ENCODE measurements at regions not wholly inside any gene's neighbourhood (a gene's known extent, or its start where the extent isn't known, plus 50 kb on each side); places are given as distances from the start of the nearest gene placed in this dataset.

- H3K27ac Mint-ChIP-seq: no peak overlapping the region
- peaks cover 2 to 6% of the 10 kb centered on the region in 2 donors for H3K9me3 Mint-ChIP-seq
- ATAC-seq (replicated peaks in 1 of 2): no peak
- no peak overlapping the region for H3K4me3 Mint-ChIP-seq
- no peak for DNase-seq
- H3K4me1 Mint-ChIP-seq (ENCODE audit: low read depth): no peaks in the 10 kb centered on the region
- no peaks in the 10 kb centered on the region for H3K36me3 Mint-ChIP-seq (ENCODE audit: insufficient read depth in 2 of 2)
- H3K27me3 Mint-ChIP-seq (ENCODE audit: low read depth): no peaks in the 10 kb centered on the region
Observed at GRCh38 chr14:53783256-53783655, 173.4 kb downstream of the BMP4 start.

GRCh38 chr14:53780051-53780555 is 176.5 kb downstream of the BMP4 start:
- Mint-ChIP-seq H3K9me3 (peaks cover 2 to 3% of the 10 kb centered on the region in 2 donors), H3K27ac (no peak overlapping the region), H3K27me3 (ENCODE audit: low read depth) (no peaks in the 10 kb centered on the region), H3K4me1 (ENCODE audit: low read depth) (no peaks in the 10 kb centered on the region), H3K36me3 (ENCODE audit: insufficient read depth in 2 of 2) (no peaks in the 10 kb centered on the region), H3K4me3 (no peak overlapping the region)
- ATAC-seq (replicated peaks in 1 of 2) (no peak), DNase-seq (no peak)

GRCh38 chr14:53779301-53779700 is 177.3 kb downstream of the BMP4 start:
- no peaks in the 10 kb centered on the region for H3K27me3 Mint-ChIP-seq (ENCODE audit: low read depth)
- no peak for ATAC-seq (replicated peaks in 1 of 2)
- H3K4me1 Mint-ChIP-seq (ENCODE audit: low read depth): no peaks in the 10 kb centered on the region

GRCh38 chr14:53778263-53778662 is 178.4 kb downstream of the BMP4 start:
- Mint-ChIP-seq H3K27ac (no peak overlapping the region), H3K4me3 (no peak overlapping the region), H3K9me3 (peaks cover 0 to 1% of the 10 kb centered on the region in 2 donors), H3K4me1 (ENCODE audit: low read depth) (no peaks in the 10 kb centered on the region), H3K36me3 (ENCODE audit: insufficient read depth in 2 of 2) (no peaks in the 10 kb centered on the region), H3K27me3 (ENCODE audit: low read depth) (no peaks in the 10 kb centered on the region)
- ATAC-seq (replicated peaks in 1 of 2) (no peak), DNase-seq (no peak)

More at GRCh38 chr14:53779301-53779700, 177.3 kb downstream of the BMP4 start:
- DNase-seq: no peak
- Mint-ChIP-seq H3K27ac (no peak overlapping the region), H3K4me3 (no peak overlapping the region), H3K36me3 (ENCODE audit: insufficient read depth in 2 of 2) (no peaks in the 10 kb centered on the region), H3K9me3 (peaks cover 0 to 1% of the 10 kb centered on the region in 2 donors)

GRCh38 chr14:53772936-53773335 is 183.7 kb downstream of the BMP4 start:
- ATAC-seq (replicated peaks in 1 of 2): no peak
- H3K27ac Mint-ChIP-seq: no peak overlapping the region
- no peaks in the 10 kb centered on the region for H3K4me1 Mint-ChIP-seq (ENCODE audit: low read depth)
- H3K27me3 Mint-ChIP-seq (ENCODE audit: low read depth): no peaks in the 10 kb centered on the region
- H3K9me3 Mint-ChIP-seq: peaks cover 1 to 4% of the 10 kb centered on the region in 2 donors
- H3K36me3 Mint-ChIP-seq (ENCODE audit: insufficient read depth in 2 of 2): no peaks in the 10 kb centered on the region
- H3K4me3 Mint-ChIP-seq: no peak overlapping the region
- DNase-seq: no peak

GRCh38 chr14:53767566-53767965 is 189.1 kb downstream of the BMP4 start:
- Mint-ChIP-seq H3K9me3 (peaks cover 0 to 4% of the 10 kb centered on the region in 2 donors), H3K4me3 (no peak overlapping the region), H3K27me3 (ENCODE audit: low read depth) (no peaks in the 10 kb centered on the region), H3K4me1 (ENCODE audit: low read depth) (no peaks in the 10 kb centered on the region), H3K27ac (no peak overlapping the region), H3K36me3 (ENCODE audit: insufficient read depth in 2 of 2) (no peaks in the 10 kb centered on the region)
- DNase-seq (no peak), ATAC-seq (replicated peaks in 1 of 2) (no peak)

- peaks cover 0 to 6% of the 10 kb centered on the region in 2 donors for H3K9me3 Mint-ChIP-seq
- H3K4me3 Mint-ChIP-seq: no peak overlapping the region
- H3K27ac Mint-ChIP-seq: no peak overlapping the region
- H3K27me3 Mint-ChIP-seq (ENCODE audit: low read depth): no peaks in the 10 kb centered on the region
- H3K36me3 Mint-ChIP-seq (ENCODE audit: insufficient read depth in 2 of 2): no peaks in the 10 kb centered on the region
- no peak for ATAC-seq (replicated peaks in 1 of 2)
- H3K4me1 Mint-ChIP-seq (ENCODE audit: low read depth): no peaks in the 10 kb centered on the region
- no peak for DNase-seq
Observed at GRCh38 chr14:53766601-53767000, 190.0 kb downstream of the BMP4 start.

GRCh38 chr14:53766106-53766505 is 190.5 kb downstream of the BMP4 start:
- no peaks in the 10 kb centered on the region for H3K27me3 Mint-ChIP-seq (ENCODE audit: low read depth)
- H3K4me3 Mint-ChIP-seq: no peak overlapping the region
- H3K36me3 Mint-ChIP-seq (ENCODE audit: insufficient read depth in 2 of 2): no peaks in the 10 kb centered on the region
- H3K4me1 Mint-ChIP-seq (ENCODE audit: low read depth): no peaks in the 10 kb centered on the region
- no peak overlapping the region for H3K27ac Mint-ChIP-seq
- ATAC-seq (replicated peaks in 1 of 2): no peak
- no peak for DNase-seq
- H3K9me3 Mint-ChIP-seq: peaks cover 0 to 10% of the 10 kb centered on the region in 2 donors

GRCh38 chr14:53764846-53765245 is 191.8 kb downstream of the BMP4 start:
- Mint-ChIP-seq H3K4me1 (ENCODE audit: low read depth) (no peaks in the 10 kb centered on the region), H3K27me3 (ENCODE audit: low read depth) (no peaks in the 10 kb centered on the region), H3K9me3 (peaks cover 0 to 10% of the 10 kb centered on the region in 2 donors), H3K4me3 (no peak overlapping the region), H3K36me3 (ENCODE audit: insufficient read depth in 2 of 2) (no peaks in the 10 kb centered on the region), H3K27ac (no peak overlapping the region)
- ATAC-seq (replicated peaks in 1 of 2) (no peak), DNase-seq (no peak)

- Mint-ChIP-seq H3K27me3 (ENCODE audit: low read depth) (no peaks in the 10 kb centered on the region), H3K9me3 (peaks cover 7 to 9% of the 10 kb centered on the region in 2 donors), H3K4me3 (no peak overlapping the region), H3K4me1 (ENCODE audit: low read depth) (no peaks in the 10 kb centered on the region), H3K27ac (no peak overlapping the region), H3K36me3 (ENCODE audit: insufficient read depth in 2 of 2) (no peaks in the 10 kb centered on the region)
- no peak for DNase-seq
- ATAC-seq (replicated peaks in 1 of 2): no peak
Observed at GRCh38 chr14:53758141-53758540, 198.5 kb downstream of the BMP4 start.

- Mint-ChIP-seq H3K4me1 (ENCODE audit: low read depth) (no peaks in the 10 kb centered on the region), H3K36me3 (ENCODE audit: insufficient read depth in 2 of 2) (no peaks in the 10 kb centered on the region), H3K9me3 (peaks cover 7 to 9% of the 10 kb centered on the region in 2 donors), H3K4me3 (no peak overlapping the region), H3K27me3 (ENCODE audit: low read depth) (no peaks in the 10 kb centered on the region), H3K27ac (no peak overlapping the region)
- no peak for ATAC-seq (replicated peaks in 1 of 2)
- DNase-seq: no peak
Observed at GRCh38 chr14:53757732-53758131, 198.9 kb downstream of the BMP4 start.

- Mint-ChIP-seq H3K4me3 (no peak overlapping the region), H3K4me1 (ENCODE audit: low read depth) (no peaks in the 10 kb centered on the region), H3K27ac (no peak overlapping the region), H3K27me3 (ENCODE audit: low read depth) (no peaks in the 10 kb centered on the region), H3K36me3 (ENCODE audit: insufficient read depth in 2 of 2) (no peaks in the 10 kb centered on the region), H3K9me3 (peaks cover 0 to 5% of the 10 kb centered on the region in 2 donors)
- ATAC-seq (replicated peaks in 1 of 2) (no peak), DNase-seq (no peak)
Observed at GRCh38 chr14:53751650-53752049, 205.0 kb downstream of the BMP4 start.

- H3K27ac Mint-ChIP-seq: no peak overlapping the region
- no peaks in the 10 kb centered on the region for H3K4me1 Mint-ChIP-seq (ENCODE audit: low read depth)
- DNase-seq (no peak), ATAC-seq (replicated peaks in 1 of 2) (no peak)
- no peaks in the 10 kb centered on the region for H3K27me3 Mint-ChIP-seq (ENCODE audit: low read depth)
- H3K9me3 Mint-ChIP-seq: no peaks in the 10 kb centered on the region
- H3K4me3 Mint-ChIP-seq: no peak overlapping the region
- H3K36me3 Mint-ChIP-seq (ENCODE audit: insufficient read depth in 2 of 2): no peaks in the 10 kb centered on the region
Observed at GRCh38 chr14:53748691-53749090, 207.9 kb downstream of the BMP4 start.

GRCh38 chr14:53744857-53745256 is 211.8 kb downstream of the BMP4 start:
- no peak for DNase-seq
- no peak for ATAC-seq (replicated peaks in 1 of 2)
- H3K4me1 Mint-ChIP-seq (ENCODE audit: low read depth): no peaks in the 10 kb centered on the region
- H3K27me3 Mint-ChIP-seq (ENCODE audit: low read depth): no peaks in the 10 kb centered on the region
- no peaks in the 10 kb centered on the region for H3K9me3 Mint-ChIP-seq
- H3K4me3 Mint-ChIP-seq: no peak overlapping the region
- H3K27ac Mint-ChIP-seq: no peak overlapping the region
- H3K36me3 Mint-ChIP-seq (ENCODE audit: insufficient read depth in 2 of 2): no peaks in the 10 kb centered on the region
